Fibroblast of villous mesenchyme (primary cell): ENCODE measurements at regions not wholly inside any gene's neighbourhood (a gene's known extent, or its start where the extent isn't known, plus 50 kb on each side); places are given as distances from the start of the nearest gene placed in this dataset.

Experiments
- DNase-seq: peaks from one replicate; pipeline ENCODE4 v3.0.0-alpha.2; 2010; ENCODE audit warnings: low read depth
- H3K4me3 ChIP-seq: 2 replicates; pipeline ENCODE4 v1.5.1; 2011; ENCODE audit warnings: low read depth, mild to moderate bottlenecking, low read length
- CTCF ChIP-seq: IDR thresholded peaks from 2 replicates; pipeline ENCODE4 v1.5.1; 2012; ENCODE audit warnings: low read depth, mild to moderate bottlenecking, low read length; ENCODE audit not compliant: insufficient read depth

GRCh38 chr15:39052323-39052705 is 487.7 kb upstream of the RASGRP1 start:
- no peak for DNase-seq
- TF ChIP-seq CTCF = no peak
- no peak overlapping the region for H3K4me3 ChIP-seq

- no peak overlapping the region for H3K4me3 ChIP-seq
- TF ChIP-seq CTCF = no peak
- DNase-seq = no peak
These were observed 488.9 kb upstream of the RASGRP1 start for GRCh38 chr15:39053480-39053879.

DNA sequence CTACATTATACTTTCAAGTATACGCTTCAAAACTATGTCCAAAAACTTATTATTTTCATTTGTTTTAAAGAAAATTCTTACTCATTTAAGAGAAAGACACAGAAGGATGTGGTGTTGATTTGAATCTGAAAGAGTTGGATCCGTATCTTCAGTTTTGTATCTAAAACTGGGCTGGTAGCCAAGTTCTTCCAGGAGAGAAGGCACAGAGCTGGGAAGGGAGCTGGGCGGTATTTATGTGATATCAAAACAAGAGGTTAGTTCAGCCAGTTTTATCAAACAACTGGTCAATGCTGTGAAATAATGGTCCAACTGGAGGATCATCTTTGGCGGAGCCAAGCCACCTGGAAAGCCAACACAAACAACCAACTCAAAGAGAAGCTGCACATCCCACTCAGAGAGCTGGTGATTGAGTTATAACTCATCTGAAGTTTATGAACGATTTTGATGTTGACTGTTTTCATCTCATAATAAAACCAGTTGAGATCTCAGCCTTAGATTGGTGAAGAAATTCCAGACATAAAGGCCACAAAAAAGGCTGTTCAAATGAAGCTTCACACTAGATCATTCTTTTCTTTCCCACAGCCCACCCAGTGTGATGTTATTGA is 489.6 kb upstream of the RASGRP1 start:
- no peak overlapping the region for H3K4me3 ChIP-seq
- peak; percentile 23 for DNase-seq
- no peak for TF ChIP-seq CTCF

DNA sequence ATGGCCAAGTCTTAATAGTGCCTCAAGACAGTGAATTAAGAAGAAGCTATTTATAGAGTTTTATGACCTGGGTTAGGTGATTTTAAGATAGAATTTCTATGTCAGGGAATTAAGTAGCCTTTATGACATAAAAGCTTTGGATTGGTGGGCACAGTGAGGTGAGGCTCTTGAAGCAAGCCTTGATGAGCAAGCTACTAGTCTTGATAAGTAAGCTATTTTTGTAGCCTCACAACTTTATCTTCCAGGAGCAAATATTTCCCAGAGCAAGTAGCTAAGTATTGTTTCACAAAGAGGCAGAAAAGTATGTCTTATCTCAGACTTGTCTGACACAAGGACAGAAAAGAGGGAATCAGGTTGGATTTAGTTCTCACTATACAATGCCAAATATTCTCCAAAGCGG is 491.7 kb upstream of the RASGRP1 start:
- TF ChIP-seq CTCF = no peak
- no peak for DNase-seq
- no peak overlapping the region for H3K4me3 ChIP-seq

- no peak for DNase-seq
- TF ChIP-seq CTCF = no peak
- no peak overlapping the region for H3K4me3 ChIP-seq
These were observed 493.9 kb upstream of the RASGRP1 start for GRCh38 chr15:39058351-39059131.

DNA sequence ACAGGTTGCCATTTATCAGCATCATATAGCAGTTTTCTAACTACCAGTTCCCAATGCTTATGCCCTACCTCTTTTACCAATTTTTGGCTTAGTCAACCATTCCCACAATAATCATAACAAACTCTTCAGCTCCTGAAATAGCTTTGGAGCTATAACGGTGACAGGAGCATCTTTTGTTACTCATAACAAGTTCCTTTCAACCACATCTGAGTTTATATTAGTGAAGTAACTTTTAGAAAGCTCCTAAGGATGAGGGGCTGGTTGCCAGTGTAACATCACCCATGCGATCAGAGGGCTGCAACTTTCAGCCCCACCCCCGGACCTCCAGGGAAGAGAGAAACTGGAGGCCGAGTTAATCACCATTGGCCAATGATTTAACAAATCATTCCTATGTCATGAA is 495.3 kb upstream of the RASGRP1 start:
- DNase-seq = no peak
- H3K4me3 ChIP-seq = no peak overlapping the region
- TF ChIP-seq CTCF = no peak
